ENCODE measurements at regions not wholly inside any gene's neighbourhood (a gene's known extent, or its start where the extent isn't known, plus 50 kb on each side); places are given as distances from the start of the nearest gene placed in this dataset.
"Not testable (repeated sequence)": the region's sequence is repeated elsewhere in the genome, so short reads cannot be mapped to it uniquely, and the experiment has no call there.

GRCh38 chr13:39818953-39819352 lies 163.5 kb downstream of the COG6 start:
- Histone ChIP-seq H3K27ac (ENCODE audit: low read depth, low read length) (no peak overlapping the region), H3K9me3 (ENCODE audit: control insufficient read depth, insufficient read depth, low read length) (no peaks in the 10 kb centered on the region), H3K4me3 (ENCODE audit: low read depth, low read length) (no peak overlapping the region), H3K27me3 (ENCODE audit: control insufficient read depth, insufficient read depth, low read length) (no peaks in the 10 kb centered on the region), H3K4me1 (ENCODE audit: control insufficient read depth, insufficient read depth, low read length) (no peaks in the 10 kb centered on the region), H3K36me3 (ENCODE audit: control insufficient read depth, insufficient read depth, low read length) (no peaks in the 10 kb centered on the region)
- no peak for DNase-seq (ENCODE audit: low read depth in 4 of 6, low spot score in 6 of 6)
- 66% methylated on average over 3 of the region's 5 CpGs for whole genome bisulfite sequencing (ENCODE audit: insufficient coverage)

GRCh38 chr13:39820606-39821005 lies 165.1 kb downstream of the COG6 start:
- H3K4me3 ChIP-seq (ENCODE audit: low read depth, low read length), result no peak overlapping the region

DNA sequence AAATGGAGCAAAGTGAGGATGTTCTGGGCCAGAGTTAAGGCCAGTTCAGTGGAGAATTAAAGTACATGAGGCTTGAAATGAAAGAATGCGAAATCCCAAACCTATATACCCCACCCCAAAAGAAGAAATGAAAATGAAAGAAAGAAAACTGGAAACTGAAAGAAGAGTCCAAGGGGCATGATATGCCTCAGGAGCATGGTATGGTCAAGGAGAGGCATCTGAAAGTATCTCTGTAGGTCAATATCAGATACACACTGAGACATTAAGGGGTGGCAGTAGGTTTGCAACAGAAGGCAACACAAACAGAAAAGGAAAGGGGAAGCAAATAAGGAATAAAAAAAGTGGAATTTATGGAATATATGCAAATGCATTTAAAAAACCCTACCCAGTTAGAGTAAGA lies 166.5 kb downstream of the COG6 start:
- Histone ChIP-seq H3K9me3 (ENCODE audit: control insufficient read depth, insufficient read depth, low read length) (no peaks in the 10 kb centered on the region), H3K27me3 (ENCODE audit: control insufficient read depth, insufficient read depth, low read length) (no peaks in the 10 kb centered on the region), H3K4me1 (ENCODE audit: control insufficient read depth, insufficient read depth, low read length) (no peaks in the 10 kb centered on the region), H3K4me3 (ENCODE audit: low read depth, low read length) (no peak overlapping the region), H3K36me3 (ENCODE audit: control insufficient read depth, insufficient read depth, low read length) (no peaks in the 10 kb centered on the region), H3K27ac (ENCODE audit: low read depth, low read length) (no peak overlapping the region)
- WGBS (ENCODE audit: insufficient coverage), result no CpG with 5 or more reads among the region's 1 CpG
- no peak for DNase-seq (ENCODE audit: low read depth in 4 of 6, low spot score in 6 of 6)

More at GRCh38 chr13:39820606-39821005, 165.1 kb downstream of the COG6 start:
- no peaks in the 10 kb centered on the region for H3K9me3 ChIP-seq (ENCODE audit: control insufficient read depth, insufficient read depth, low read length)
- no peaks in the 10 kb centered on the region for H3K27me3 ChIP-seq (ENCODE audit: control insufficient read depth, insufficient read depth, low read length)
- WGBS (ENCODE audit: insufficient coverage), result no CpG with 5 or more reads among the region's 2 CpGs
- no peaks in the 10 kb centered on the region for H3K36me3 ChIP-seq (ENCODE audit: control insufficient read depth, insufficient read depth, low read length)
- no peaks in the 10 kb centered on the region for H3K4me1 ChIP-seq (ENCODE audit: control insufficient read depth, insufficient read depth, low read length)
- DNase-seq (ENCODE audit: low read depth in 4 of 6, low spot score in 6 of 6), result no peak
- no peak overlapping the region for H3K27ac ChIP-seq (ENCODE audit: low read depth, low read length)

DNA sequence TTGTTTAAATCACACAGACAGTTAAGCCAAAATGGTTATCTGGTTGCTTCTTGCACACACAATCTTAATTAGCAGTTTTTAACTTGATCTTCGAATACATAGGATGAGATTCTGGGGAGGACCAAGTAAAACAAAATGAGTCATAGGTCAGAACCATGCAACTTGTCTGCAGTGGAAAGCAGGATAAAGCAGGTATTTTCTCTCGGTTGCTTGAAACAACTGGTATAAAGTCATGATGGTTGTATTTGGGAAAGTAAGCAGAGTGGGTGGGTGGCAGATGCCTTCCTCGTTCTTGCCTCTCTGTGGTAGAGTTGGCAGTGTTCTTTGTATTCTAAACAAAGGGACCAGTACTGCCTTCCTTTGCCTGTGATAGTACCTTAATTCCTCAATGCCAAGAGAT lies 167.0 kb downstream of the COG6 start:
- no peaks in the 10 kb centered on the region for H3K27me3 ChIP-seq (ENCODE audit: control insufficient read depth, insufficient read depth, low read length)
- H3K9me3 ChIP-seq (ENCODE audit: control insufficient read depth, insufficient read depth, low read length), result no peaks in the 10 kb centered on the region
- H3K36me3 ChIP-seq (ENCODE audit: control insufficient read depth, insufficient read depth, low read length), result no peaks in the 10 kb centered on the region
- H3K4me3 ChIP-seq (ENCODE audit: low read depth, low read length), result no peak overlapping the region
- H3K27ac ChIP-seq (ENCODE audit: low read depth, low read length), result no peak overlapping the region
- no peaks in the 10 kb centered on the region for H3K4me1 ChIP-seq (ENCODE audit: control insufficient read depth, insufficient read depth, low read length)
- DNase-seq (ENCODE audit: low read depth in 4 of 6, low spot score in 6 of 6), result no peak
- WGBS (ENCODE audit: insufficient coverage), result 83% methylated on average over 1 of the region's 3 CpGs

DNA sequence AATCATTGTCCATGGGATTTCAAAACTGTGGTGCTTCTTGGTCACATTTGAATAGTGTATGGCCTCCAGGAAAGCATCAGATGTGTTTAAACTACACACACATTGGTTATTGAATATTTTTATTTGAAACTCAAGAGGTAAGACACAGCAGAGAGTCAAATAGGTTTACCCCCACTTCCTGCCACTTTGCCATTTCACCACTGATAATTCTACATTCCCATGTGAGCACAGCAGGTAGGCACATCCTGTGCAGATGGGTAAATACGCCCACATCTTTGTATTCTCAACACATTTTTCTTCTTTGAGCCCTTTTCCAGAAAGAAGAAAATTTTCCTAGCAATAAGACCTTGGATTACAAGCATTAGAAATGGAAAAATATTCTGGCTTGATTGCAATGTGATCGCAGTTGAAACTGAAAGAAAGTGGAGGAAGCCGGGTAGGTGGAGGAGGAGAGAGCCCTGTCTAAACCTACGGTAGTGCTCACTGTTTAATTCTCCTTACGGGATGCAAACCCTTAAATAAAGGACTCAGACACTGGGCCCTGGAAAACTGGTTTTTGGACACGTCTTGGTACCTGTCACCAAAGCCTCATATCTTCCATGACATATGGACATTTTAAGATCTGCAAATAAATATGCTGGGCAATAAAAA lies 167.7 kb downstream of the COG6 start:
- Histone ChIP-seq H3K4me3 (ENCODE audit: low read depth, low read length) (no peak overlapping the region), H3K27ac (ENCODE audit: low read depth, low read length) (no peak overlapping the region), H3K27me3 (ENCODE audit: control insufficient read depth, insufficient read depth, low read length) (no peaks in the 10 kb centered on the region), H3K9me3 (ENCODE audit: control insufficient read depth, insufficient read depth, low read length) (no peaks in the 10 kb centered on the region), H3K36me3 (ENCODE audit: control insufficient read depth, insufficient read depth, low read length) (no peaks in the 10 kb centered on the region), H3K4me1 (ENCODE audit: control insufficient read depth, insufficient read depth, low read length) (no peaks in the 10 kb centered on the region)
- WGBS (ENCODE audit: insufficient coverage), result 78% methylated on average over 2 of the region's 6 CpGs
- DNase-seq (ENCODE audit: low read depth in 4 of 6, low spot score in 6 of 6), result no peak

DNA sequence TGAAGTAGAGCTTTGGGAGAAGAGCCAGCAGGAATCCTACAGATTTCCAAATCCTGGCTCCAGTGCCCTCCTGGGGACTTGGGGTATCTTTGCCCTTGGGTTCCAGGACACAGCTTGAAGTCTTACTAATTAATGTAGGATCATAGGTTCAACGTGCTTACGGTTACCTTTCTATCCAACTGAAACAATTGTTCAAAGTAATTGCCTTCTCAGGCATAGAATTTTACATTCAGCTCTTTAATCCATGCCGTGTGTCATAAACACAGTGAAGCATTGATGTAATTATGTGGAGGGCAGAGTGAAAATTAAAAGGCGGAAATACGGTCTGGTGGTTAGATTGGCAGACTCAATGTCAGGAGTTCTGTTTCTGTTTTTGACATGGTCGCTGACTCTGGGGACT lies 170.4 kb downstream of the COG6 start:
- Histone ChIP-seq H3K36me3 (ENCODE audit: control insufficient read depth, insufficient read depth, low read length) (no peaks in the 10 kb centered on the region), H3K4me1 (ENCODE audit: control insufficient read depth, insufficient read depth, low read length) (no peaks in the 10 kb centered on the region), H3K9me3 (ENCODE audit: control insufficient read depth, insufficient read depth, low read length) (no peaks in the 10 kb centered on the region), H3K4me3 (ENCODE audit: low read depth, low read length) (no peak overlapping the region), H3K27me3 (ENCODE audit: control insufficient read depth, insufficient read depth, low read length) (no peaks in the 10 kb centered on the region), H3K27ac (ENCODE audit: low read depth, low read length) (no peak overlapping the region)
- 100% methylated on average over 3 of the region's 6 CpGs for WGBS (ENCODE audit: insufficient coverage)
- peak in 1 of 6 donors; percentile 11 for DNase-seq (ENCODE audit: low read depth in 4 of 6, low spot score in 6 of 6)

GRCh38 chr13:39835253-39835652 lies 179.8 kb downstream of the COG6 start:
- Histone ChIP-seq H3K27me3 (ENCODE audit: control insufficient read depth, insufficient read depth, low read length) (no peaks in the 10 kb centered on the region), H3K4me1 (ENCODE audit: control insufficient read depth, insufficient read depth, low read length) (no peaks in the 10 kb centered on the region), H3K36me3 (ENCODE audit: control insufficient read depth, insufficient read depth, low read length) (no peaks in the 10 kb centered on the region), H3K4me3 (ENCODE audit: low read depth, low read length) (no peak overlapping the region), H3K27ac (ENCODE audit: low read depth, low read length) (no peak overlapping the region), H3K9me3 (ENCODE audit: control insufficient read depth, insufficient read depth, low read length) (no peaks in the 10 kb centered on the region)
- peak in 3 of 6 donors; percentile 6 to 48 (median 29) for DNase-seq (ENCODE audit: low read depth in 4 of 6, low spot score in 6 of 6)
- 23% methylated on average over 5 of the region's 7 CpGs for WGBS (ENCODE audit: insufficient coverage)

GRCh38 chr13:39836038-39836437 lies 180.6 kb downstream of the COG6 start:
- no peak for DNase-seq (ENCODE audit: low read depth in 4 of 6, low spot score in 6 of 6)
- H3K9me3 ChIP-seq (ENCODE audit: control insufficient read depth, insufficient read depth, low read length), result no peaks in the 10 kb centered on the region
- H3K27me3 ChIP-seq (ENCODE audit: control insufficient read depth, insufficient read depth, low read length), result no peaks in the 10 kb centered on the region
- no peak overlapping the region for H3K4me3 ChIP-seq (ENCODE audit: low read depth, low read length)
- H3K27ac ChIP-seq (ENCODE audit: low read depth, low read length), result no peak overlapping the region
- no peaks in the 10 kb centered on the region for H3K4me1 ChIP-seq (ENCODE audit: control insufficient read depth, insufficient read depth, low read length)
- no peaks in the 10 kb centered on the region for H3K36me3 ChIP-seq (ENCODE audit: control insufficient read depth, insufficient read depth, low read length)
- WGBS (ENCODE audit: insufficient coverage), result no CpG with 5 or more reads among the region's 2 CpGs

DNA sequence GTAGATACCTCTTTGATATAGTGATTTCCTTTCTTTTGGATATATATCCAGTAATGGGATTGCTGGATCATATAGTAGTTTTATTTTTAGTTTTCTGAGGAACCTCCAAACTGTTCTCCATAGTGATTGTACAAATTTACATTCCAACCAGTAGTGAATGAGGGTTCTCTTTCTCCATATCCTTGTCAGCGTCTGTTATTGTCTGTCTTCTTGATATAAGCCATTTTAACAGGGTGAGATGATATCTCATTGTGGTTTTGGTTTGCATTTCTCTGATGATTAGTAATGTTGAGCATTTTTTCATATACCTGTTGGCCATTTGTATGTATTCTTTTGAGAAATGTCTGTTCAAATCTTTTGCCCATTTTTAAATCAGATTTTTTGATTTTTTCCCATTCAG lies 182.4 kb downstream of the COG6 start:
- no CpG with 5 or more reads among the region's 1 CpG for WGBS (ENCODE audit: insufficient coverage)
- H3K36me3 ChIP-seq (ENCODE audit: control insufficient read depth, insufficient read depth, low read length); H3K27ac ChIP-seq (ENCODE audit: low read depth, low read length); H3K9me3 ChIP-seq (ENCODE audit: control insufficient read depth, insufficient read depth, low read length); H3K4me3 ChIP-seq (ENCODE audit: low read depth, low read length); H3K4me1 ChIP-seq (ENCODE audit: control insufficient read depth, insufficient read depth, low read length); DNase-seq (ENCODE audit: low read depth in 4 of 6, low spot score in 6 of 6); H3K27me3 ChIP-seq (ENCODE audit: control insufficient read depth, insufficient read depth, low read length): not testable (repeated sequence)

GRCh38 chr13:39840201-39840600 lies 184.7 kb downstream of the COG6 start:
- WGBS (ENCODE audit: insufficient coverage), result 72% methylated on average over 3 of the region's 3 CpGs
- DNase-seq (ENCODE audit: low read depth in 4 of 6, low spot score in 6 of 6), result peak in 1 of 6 donors; percentile 30
- Histone ChIP-seq H3K9me3 (ENCODE audit: control insufficient read depth, insufficient read depth, low read length) (no peaks in the 10 kb centered on the region), H3K27ac (ENCODE audit: low read depth, low read length) (no peak overlapping the region), H3K27me3 (ENCODE audit: control insufficient read depth, insufficient read depth, low read length) (no peaks in the 10 kb centered on the region), H3K36me3 (ENCODE audit: control insufficient read depth, insufficient read depth, low read length) (no peaks in the 10 kb centered on the region), H3K4me1 (ENCODE audit: control insufficient read depth, insufficient read depth, low read length) (no peaks in the 10 kb centered on the region), H3K4me3 (ENCODE audit: low read depth, low read length) (no peak overlapping the region)
